ENCODE measurements at regions not wholly inside any gene's neighbourhood (a gene's known extent, or its start where the extent isn't known, plus 50 kb on each side); places are given as distances from the start of the nearest gene placed in this dataset.
"Not testable (repeated sequence)": the region's sequence is repeated elsewhere in the genome, so short reads cannot be mapped to it uniquely, and the experiment has no call there.

DNA sequence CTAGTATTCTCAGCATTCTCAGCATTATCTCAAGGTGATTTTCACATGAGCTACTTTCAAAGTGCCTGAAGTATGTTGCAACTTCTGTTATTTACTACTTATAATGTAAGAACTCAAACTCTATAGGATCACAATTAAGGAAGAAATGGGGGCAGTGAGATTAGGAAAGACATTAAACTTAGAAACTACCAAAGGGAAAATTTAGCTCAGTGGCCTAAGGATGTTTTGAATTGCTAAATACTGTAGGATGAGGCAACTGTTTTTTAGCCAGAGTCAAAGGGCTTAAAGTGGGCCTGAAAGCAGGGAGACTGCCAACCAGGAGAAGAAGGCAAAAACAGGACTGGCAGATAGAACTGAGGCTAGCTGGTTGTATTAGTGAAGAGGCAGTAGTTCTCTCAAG is 55.5 kb upstream of the MBNL1 start:
- no peak for DNase-seq (ENCODE audit: low read depth)
- TF ChIP-seq, protein P1, sequence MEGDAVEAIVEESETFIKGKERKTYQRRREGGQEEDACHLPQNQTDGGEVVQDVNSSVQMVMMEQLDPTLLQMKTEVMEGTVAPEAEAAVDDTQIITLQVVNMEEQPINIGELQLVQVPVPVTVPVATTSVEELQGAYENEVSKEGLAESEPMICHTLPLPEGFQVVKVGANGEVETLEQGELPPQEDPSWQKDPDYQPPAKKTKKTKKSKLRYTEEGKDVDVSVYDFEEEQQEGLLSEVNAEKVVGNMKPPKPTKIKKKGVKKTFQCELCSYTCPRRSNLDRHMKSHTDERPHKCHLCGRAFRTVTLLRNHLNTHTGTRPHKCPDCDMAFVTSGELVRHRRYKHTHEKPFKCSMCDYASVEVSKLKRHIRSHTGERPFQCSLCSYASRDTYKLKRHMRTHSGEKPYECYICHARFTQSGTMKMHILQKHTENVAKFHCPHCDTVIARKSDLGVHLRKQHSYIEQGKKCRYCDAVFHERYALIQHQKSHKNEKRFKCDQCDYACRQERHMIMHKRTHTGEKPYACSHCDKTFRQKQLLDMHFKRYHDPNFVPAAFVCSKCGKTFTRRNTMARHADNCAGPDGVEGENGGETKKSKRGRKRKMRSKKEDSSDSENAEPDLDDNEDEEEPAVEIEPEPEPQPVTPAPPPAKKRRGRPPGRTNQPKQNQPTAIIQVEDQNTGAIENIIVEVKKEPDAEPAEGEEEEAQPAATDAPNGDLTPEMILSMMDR (IDR thresholded peaks at IDR 0.05; ENCODE audit: insufficient read depth, low read depth, low read length, missing control alignments), result no peak
- H3K4me3 ChIP-seq (ENCODE audit: low read length), result no peak overlapping the region

DNA sequence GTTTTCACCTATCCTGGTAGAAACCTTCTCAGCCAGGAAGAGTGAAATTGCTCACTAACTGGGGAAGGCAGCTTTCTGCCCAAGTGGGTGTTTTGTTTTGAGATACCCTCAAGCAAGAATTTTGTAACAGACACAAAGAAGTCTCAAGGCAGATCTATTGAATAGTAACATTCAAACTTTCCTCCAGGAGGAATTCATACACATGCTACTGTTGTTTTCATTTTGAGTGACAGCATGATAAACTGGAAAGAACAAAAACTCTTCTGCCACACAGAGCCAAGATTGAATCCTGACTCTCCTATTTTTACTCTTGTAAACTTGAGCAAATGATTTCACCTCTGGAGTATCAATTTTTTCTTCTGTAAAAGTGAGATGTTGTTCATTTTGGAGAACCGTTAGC is 54.8 kb upstream of the MBNL1 start:
- TF ChIP-seq, protein P1 (IDR thresholded peaks at IDR 0.05; ENCODE audit: insufficient read depth, low read depth, low read length, missing control alignments), result no peak
- no peak for DNase-seq (ENCODE audit: low read depth)
- no peak overlapping the region for H3K4me3 ChIP-seq (ENCODE audit: low read length)

DNA sequence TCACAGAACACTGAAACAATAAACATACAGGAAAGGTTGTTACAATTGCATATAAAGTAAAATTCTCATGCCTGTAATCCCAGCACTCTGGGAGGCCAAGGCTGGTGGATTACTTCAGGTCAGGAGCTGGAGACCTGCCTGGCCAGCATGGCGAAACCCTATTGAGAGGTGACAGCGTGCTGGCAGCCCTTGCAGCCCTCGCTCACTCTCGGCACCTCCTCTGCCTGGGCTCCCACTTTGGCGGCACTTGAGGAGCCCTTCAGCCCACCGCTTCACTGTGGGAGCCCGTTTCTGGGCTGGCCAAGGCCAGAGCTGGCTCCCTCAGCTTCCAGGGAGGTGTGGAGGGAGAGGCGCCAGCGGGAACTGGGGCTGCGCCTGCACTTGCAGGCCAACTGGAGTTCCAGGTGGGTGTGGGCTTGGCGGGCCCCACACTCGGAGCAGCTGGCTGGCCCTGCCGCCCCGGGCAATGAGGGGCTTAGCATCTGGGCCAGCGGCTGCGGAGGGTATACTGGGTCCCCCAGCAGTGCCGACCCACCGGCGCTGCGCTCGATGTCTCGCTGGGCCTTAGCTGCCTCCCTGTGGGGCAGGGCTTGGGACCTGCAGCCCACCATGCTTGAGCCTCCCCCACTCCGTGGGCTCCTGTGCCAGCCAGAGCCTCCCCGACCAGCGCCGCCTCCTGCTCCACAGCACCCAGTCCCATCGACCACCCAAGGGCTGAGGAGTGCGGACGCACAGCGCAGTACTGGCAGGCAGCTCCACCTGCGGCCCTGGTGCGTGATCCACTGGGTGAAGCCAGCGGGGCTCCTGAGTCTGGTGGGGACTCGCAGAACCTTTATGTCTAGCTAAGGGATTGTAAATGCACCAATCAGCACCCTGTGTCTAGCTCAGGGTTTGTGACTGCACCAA is 51.5 kb upstream of the MBNL1 start:
- H3K4me3 ChIP-seq (ENCODE audit: low read length), result not testable (repeated sequence)

DNA sequence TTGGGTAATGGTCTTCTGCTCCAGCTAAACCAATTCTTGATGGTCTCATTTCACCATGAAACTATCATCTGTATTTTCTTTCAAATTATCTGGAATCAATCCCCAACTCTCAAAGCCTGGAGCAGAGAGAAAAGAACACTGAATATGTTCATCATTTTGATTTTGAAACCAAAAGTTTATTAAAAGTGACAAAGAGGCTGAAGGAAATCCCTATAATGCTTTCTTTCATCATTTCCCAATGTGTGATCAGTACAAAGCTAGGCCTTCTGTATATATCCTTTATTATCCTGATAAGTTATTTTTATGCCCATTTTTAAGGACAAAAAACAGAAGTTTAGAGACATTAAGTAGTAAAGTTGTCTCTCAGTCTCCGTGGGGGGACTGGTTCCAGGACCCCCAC is 50.1 kb upstream of the MBNL1 start:
- no peak overlapping the region for H3K4me3 ChIP-seq (ENCODE audit: low read length)
- DNase-seq (ENCODE audit: low read depth), result no peak
- TF ChIP-seq, protein P1 (IDR thresholded peaks at IDR 0.05; ENCODE audit: insufficient read depth, low read depth, low read length, missing control alignments), result no peak

More for the DNA sequence above, 51.5 kb upstream of the MBNL1 start:
- not testable (repeated sequence) for DNase-seq (ENCODE audit: low read depth)

Measured in epithelial cell of esophagus (primary cell).